SJSA1 (cell line): ENCODE measurements at regions not wholly inside any gene's neighbourhood (a gene's known extent, or its start where the extent isn't known, plus 50 kb on each side); places are given as distances from the start of the nearest gene placed in this dataset.

Source experiments
- DNase-seq, 2 experiments: peaks; one replicate each; pipeline ENCODE4 v3.0.0-alpha.2; 2015 to 2020; ENCODE audit warnings: low spot score in 2 of 2, low read depth in 1 of 2
- H3K27ac ChIP-seq: fragments of 250-450 bp; sonication (Bioruptor Pico); 2 replicates; pipeline ENCODE4 v1.5.1; 2020; ENCODE audit warnings: mild to moderate bottlenecking, moderate library complexity
- H3K27me3 ChIP-seq: fragments of 250-450 bp; sonication (Bioruptor Pico); replicated peaks from 2 replicates; pipeline ENCODE4 v1.5.1; 2020; ENCODE audit warnings: mild to moderate bottlenecking, moderate library complexity
- H3K36me3 ChIP-seq: fragments of 250-450 bp; sonication (Bioruptor Pico); 2 replicates; pipeline ENCODE4 v1.5.1; 2020; ENCODE audit warnings: mild to moderate bottlenecking
- H3K4me1 ChIP-seq: fragments of 250-450 bp; sonication (Bioruptor Pico); replicated peaks from 2 replicates; pipeline ENCODE4 v1.6.1; 2021; ENCODE audit warnings: mild to moderate bottlenecking
- H3K4me3 ChIP-seq: fragments of 250-450 bp; sonication (Bioruptor Pico); 2 replicates; pipeline ENCODE4 v1.5.1; 2020; ENCODE audit warnings: mild to moderate bottlenecking
- H3K9me3 ChIP-seq: fragments of 250-450 bp; sonication (Bioruptor Pico); replicated peaks from 2 replicates; pipeline ENCODE4 v1.5.1; 2020; ENCODE audit warnings: mild to moderate bottlenecking

DNA sequence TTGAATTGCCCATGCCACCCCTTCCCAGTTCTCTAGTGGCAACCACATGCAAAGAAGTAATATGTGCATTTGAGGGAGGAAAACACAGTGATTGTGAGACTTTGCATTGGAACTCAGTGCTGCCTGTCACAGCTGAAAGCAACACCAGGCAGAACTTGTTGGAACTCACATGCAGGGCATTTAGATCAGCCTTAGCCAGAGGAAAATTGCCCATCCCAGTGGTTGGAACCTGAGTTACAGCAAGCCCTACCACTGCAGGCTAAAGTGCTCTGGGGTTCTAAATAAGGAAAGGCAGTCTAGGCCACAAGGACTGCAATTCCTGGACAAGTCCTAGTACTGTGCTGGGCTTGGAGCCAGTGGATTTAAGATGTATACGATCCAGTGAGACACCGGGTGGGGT, 245.3 kb upstream of the UFL1 start:
- no peaks in the 10 kb centered on the region for H3K27me3 ChIP-seq
- H3K36me3 ChIP-seq = no peaks in the 10 kb centered on the region
- no peak overlapping the region for H3K4me3 ChIP-seq
- DNase-seq = no peak
- H3K9me3 ChIP-seq = no peaks in the 10 kb centered on the region
- no peak overlapping the region for H3K27ac ChIP-seq
- no peaks in the 10 kb centered on the region for H3K4me1 ChIP-seq

DNA sequence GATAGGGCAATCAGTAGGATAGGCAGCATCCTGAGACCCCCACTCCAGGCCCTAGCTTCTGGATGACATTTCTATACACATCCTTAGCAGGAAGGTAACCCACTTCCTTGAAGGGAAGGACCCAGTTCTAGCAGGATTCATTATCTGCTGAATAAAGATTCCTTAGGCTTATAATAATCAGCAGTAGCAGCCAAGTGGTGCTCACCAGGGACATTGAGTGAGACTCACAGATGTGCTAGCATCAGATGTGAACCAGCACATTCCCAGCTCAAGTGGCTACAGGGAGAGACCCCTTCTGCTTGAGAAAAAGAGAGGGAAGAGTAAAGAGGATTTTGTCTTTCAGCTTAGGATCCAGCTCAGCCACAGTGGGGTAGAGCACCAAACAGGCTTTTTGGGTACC, 244.8 kb upstream of the UFL1 start:
- no peak for DNase-seq
- H3K36me3 ChIP-seq = no peaks in the 10 kb centered on the region
- no peaks in the 10 kb centered on the region for H3K27me3 ChIP-seq
- no peaks in the 10 kb centered on the region for H3K9me3 ChIP-seq
- H3K27ac ChIP-seq = no peak overlapping the region
- H3K4me1 ChIP-seq = no peaks in the 10 kb centered on the region
- H3K4me3 ChIP-seq = no peak overlapping the region

DNA sequence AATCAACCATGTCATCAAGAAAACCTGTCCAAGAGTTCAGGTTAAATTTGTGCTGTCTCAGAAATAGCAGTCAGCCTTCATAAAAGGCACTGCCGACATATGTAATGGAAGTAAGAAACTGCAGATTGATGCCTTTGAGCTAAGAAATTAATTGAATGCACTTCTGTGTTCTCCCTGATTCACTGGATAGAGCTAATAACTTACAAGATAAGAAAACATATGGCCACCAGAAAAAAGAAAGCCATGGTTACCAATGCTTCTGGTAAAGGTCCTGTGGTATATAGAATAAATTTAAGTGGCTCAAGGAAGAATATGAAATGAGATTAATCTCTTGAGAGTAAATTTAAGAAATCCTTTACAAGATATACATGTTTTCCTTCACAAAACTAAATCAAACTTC, 242.5 kb upstream of the UFL1 start:
- Histone ChIP-seq H3K4me1 (no peaks in the 10 kb centered on the region), H3K4me3 (no peak overlapping the region), H3K27me3 (no peaks in the 10 kb centered on the region), H3K27ac (no peak overlapping the region), H3K36me3 (no peaks in the 10 kb centered on the region), H3K9me3 (no peaks in the 10 kb centered on the region)
- no peak for DNase-seq

DNA sequence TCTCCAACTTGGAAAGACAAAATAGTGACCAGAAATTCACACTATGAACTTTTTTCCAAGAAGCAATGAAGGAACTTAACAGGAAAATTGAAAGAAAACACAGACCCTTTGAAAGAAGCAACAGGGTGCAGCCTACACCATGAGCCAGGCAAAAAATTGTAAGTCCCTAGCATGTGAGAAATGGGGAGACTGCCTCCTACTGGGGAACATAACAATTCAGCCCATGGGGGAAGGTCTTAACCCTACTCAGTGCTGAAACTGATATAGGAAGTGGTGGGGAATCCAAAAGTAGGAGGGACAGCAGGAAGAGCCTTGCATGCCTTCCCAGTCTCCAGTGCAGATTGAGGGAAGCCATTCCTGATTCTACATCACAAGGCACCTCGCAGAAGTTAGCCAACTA, 235.1 kb upstream of the UFL1 start:
- Histone ChIP-seq H3K27ac (no peak overlapping the region), H3K36me3 (no peaks in the 10 kb centered on the region), H3K27me3 (no peaks in the 10 kb centered on the region), H3K4me1 (no peaks in the 10 kb centered on the region), H3K4me3 (no peak overlapping the region), H3K9me3 (no peaks in the 10 kb centered on the region)
- no peak for DNase-seq

DNA sequence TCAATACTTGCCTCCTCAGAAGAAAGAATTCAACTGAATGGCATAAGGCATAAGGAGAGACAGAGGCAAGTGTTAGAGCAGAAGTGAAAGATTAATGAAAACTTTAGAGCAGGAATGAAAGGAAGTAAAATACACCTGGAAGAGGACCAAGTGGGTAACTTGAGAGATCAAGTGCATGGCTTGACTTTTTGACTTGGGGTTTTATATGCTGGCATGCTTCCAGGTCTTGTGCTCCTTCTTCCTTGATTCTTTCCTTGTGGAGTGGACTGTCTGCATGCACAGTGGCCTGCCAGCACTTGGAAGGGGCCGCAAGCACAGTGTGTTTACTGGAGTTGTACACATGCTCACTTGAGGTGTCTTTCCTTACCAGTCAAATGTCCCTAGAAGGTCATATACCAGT, 222.1 kb upstream of the UFL1 start:
- H3K27ac ChIP-seq = no peak overlapping the region
- no peaks in the 10 kb centered on the region; the same call in 1 of the 2 replicates for H3K27me3 ChIP-seq
- H3K9me3 ChIP-seq = no peaks in the 10 kb centered on the region
- no peaks in the 10 kb centered on the region for H3K36me3 ChIP-seq
- no peaks in the 10 kb centered on the region for H3K4me1 ChIP-seq
- H3K4me3 ChIP-seq = no peak overlapping the region
- no peak for DNase-seq

DNA sequence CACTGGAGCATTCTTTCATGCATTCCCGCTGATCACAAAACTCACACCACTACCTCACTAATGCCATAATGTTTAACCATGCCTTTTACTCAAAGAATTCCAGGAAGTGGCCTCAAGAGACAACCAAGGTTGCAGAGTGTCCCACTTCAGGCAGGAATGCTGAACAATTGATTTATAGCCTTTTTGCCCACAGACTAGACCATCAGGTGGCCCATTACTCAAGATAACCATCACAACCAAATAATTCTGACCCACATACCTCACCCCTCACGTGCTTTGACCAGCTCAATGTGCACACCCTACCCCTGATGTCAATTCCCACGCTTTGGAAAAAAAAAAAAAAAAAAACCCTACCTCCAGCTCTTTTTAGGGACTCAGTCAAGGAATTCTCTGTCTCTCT, 220.6 kb upstream of the UFL1 start:
- Histone ChIP-seq H3K4me1 (no peaks in the 10 kb centered on the region), H3K36me3 (no peaks in the 10 kb centered on the region), H3K4me3 (no peak overlapping the region), H3K27ac (no peak overlapping the region), H3K9me3 (no peaks in the 10 kb centered on the region), H3K27me3 (no peaks in the 10 kb centered on the region; the same call in 1 of the 2 replicates)
- DNase-seq = no peak

DNA sequence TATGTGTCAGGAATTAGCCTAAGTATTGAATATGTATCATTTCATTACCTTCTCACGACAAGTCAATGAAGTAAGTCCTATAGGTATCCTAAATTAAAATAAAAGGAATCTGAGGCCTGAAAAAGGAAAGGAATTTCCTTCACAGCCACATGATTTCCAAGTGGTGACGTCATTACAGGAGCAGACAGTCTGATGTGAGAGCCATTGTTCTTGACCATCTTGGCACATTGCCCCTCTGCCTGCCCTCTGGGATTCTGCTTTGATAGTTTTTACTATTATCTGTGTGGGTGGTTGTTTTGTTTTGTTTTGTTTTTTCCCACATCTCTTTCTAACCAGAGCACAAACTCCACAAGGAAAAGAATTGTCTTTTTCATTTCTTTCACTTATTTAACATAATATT, 219.8 kb upstream of the UFL1 start:
- Histone ChIP-seq H3K4me3 (no peak overlapping the region), H3K27ac (no peak overlapping the region), H3K36me3 (no peaks in the 10 kb centered on the region), H3K4me1 (no peaks in the 10 kb centered on the region), H3K27me3 (no peaks in the 10 kb centered on the region; the same call in 1 of the 2 replicates), H3K9me3 (no peaks in the 10 kb centered on the region)
- peak in 1 of 2 experiments; percentile 12 for DNase-seq

DNA sequence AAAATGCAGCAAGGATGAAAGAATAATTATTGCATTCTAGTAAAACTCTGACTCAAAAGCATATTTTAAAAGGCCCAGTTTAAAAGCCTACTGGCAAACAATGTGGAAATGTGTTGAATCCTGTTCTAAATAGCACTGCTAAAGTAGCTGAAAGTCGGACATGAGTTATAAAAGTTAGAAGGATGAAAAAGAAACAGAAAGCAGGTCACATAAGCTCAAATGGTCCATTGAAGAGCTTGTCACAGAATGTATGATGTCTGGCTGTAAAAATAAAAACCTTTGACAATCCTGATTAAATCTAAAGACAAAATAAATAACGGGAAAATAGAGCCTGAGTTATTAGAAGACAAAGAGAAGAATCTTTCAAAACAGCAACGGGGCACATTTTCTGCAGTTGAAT, 218.6 kb upstream of the UFL1 start:
- no peaks in the 10 kb centered on the region for H3K9me3 ChIP-seq
- H3K27me3 ChIP-seq = no peaks in the 10 kb centered on the region
- no peak overlapping the region for H3K27ac ChIP-seq
- H3K36me3 ChIP-seq = no peaks in the 10 kb centered on the region
- no peak overlapping the region for H3K4me3 ChIP-seq
- DNase-seq = no peak
- no peaks in the 10 kb centered on the region for H3K4me1 ChIP-seq

DNA sequence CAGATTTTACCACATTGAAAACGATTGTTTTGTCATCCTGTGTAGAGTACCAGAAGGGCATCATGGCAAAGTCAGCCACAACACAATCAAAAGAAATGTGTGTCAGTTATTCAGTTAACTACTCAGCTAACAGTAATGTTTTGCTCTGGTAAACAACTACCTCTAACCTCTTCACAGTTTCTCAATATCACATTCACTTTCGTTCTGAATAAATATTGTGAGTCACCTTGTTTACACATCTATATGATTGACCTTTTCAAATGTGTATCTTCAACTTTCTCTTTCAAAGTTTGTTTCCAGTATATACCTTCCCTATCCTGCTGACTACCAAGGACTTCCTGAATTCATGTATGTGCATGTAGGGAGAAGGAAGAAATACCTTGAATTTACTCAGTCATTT, 216.6 kb upstream of the UFL1 start:
- H3K36me3 ChIP-seq = no peaks in the 10 kb centered on the region
- no peaks in the 10 kb centered on the region for H3K4me1 ChIP-seq
- DNase-seq = no peak

DNA sequence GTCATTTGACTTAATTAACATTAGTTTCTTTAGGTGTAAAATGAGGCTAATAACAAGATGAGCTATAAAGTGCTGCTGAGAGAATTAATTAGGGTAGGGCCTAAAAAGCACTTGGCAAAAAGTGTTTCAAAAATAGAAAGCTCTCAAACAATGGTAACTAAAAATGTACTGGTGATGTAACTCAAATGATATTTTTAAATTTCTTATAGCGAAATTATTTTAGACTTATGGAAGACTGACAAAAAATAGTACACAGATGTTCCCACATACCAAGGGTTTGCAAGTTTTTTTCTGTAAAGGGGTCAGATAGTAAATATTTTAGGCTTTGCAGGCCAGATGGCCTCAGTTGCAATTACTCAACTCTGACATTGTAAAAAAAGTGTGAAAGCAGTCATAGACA, 190.7 kb upstream of the UFL1 start:
- Histone ChIP-seq H3K36me3 (no peaks in the 10 kb centered on the region), H3K27ac (no peak overlapping the region), H3K9me3 (no peaks in the 10 kb centered on the region; the same call in 1 of the 2 replicates), H3K27me3 (no peaks in the 10 kb centered on the region), H3K4me3 (no peak overlapping the region), H3K4me1 (no peaks in the 10 kb centered on the region)
- DNase-seq = no peak

More for the DNA sequence above, 216.6 kb upstream of the UFL1 start:
- H3K27ac ChIP-seq = no peak overlapping the region
- no peaks in the 10 kb centered on the region for H3K27me3 ChIP-seq
- H3K9me3 ChIP-seq = no peaks in the 10 kb centered on the region
- H3K4me3 ChIP-seq = no peak overlapping the region

DNA sequence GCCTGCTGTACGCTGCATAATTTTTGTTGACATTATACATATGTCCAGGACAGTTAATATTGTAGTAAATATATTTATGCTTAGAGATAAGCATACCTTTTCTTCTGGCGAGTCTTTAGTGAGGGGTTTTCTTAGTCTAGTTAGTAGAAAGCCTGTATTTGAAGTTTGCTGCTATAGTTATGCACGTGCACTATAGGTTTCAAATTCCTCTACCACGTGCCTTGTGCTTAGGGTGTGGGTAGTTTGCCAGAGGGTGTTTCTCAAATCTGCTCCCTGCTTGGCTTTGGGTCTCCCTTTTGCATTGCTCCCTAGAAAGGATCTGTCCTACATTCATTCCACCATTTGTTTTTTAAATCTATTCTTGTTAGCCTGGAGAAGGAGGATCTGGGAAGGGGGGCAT, 181.4 kb upstream of the UFL1 start:
- H3K4me1 ChIP-seq = no peaks in the 10 kb centered on the region
- H3K27ac ChIP-seq = no peak overlapping the region
- no peak overlapping the region for H3K4me3 ChIP-seq
- no peak for DNase-seq
- no peaks in the 10 kb centered on the region for H3K9me3 ChIP-seq
- H3K36me3 ChIP-seq = no peaks in the 10 kb centered on the region
- H3K27me3 ChIP-seq = no peaks in the 10 kb centered on the region

DNA sequence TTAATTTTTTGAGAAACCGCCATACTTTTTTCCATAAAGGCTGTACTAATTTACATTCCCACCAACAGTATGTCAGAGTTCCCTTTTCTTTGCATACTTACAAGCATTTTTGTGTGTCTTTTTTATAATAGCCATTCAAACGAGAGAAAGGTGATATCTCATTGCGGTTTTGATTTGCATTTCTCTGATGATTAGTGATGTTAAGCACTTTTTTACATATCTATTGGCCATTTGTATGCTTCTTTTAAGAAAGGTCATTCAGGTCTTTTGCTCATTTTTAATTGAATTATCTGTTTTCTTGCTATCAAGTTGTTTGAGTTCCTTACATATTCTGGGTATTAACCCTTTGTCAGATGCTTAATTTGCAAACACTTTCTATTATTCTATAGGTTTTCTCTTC, 176.1 kb upstream of the UFL1 start:
- H3K36me3 ChIP-seq = no peaks in the 10 kb centered on the region
- DNase-seq = no peak
- no peaks in the 10 kb centered on the region for H3K9me3 ChIP-seq
- no peak overlapping the region for H3K27ac ChIP-seq
- no peaks in the 10 kb centered on the region for H3K4me1 ChIP-seq
- H3K4me3 ChIP-seq = no peak overlapping the region
- no peaks in the 10 kb centered on the region for H3K27me3 ChIP-seq

DNA sequence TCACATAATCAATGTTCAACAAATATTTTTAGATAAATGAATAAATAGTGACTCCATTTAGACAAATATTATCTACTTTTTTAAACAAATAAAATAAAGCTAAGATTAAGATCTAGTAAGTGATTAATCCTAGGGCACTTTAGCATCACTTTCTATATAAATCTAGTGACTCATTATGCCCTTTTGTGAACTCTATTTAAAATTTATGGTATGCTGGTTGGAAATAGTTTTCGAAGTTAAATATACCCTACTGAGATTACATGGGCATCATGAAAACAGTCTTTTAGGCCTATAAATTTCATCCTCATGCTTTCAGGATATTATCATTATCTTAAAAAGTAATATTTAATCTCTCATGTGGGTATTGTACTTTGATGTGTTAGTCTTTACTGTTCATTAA, 140.4 kb upstream of the UFL1 start:
- no peak for DNase-seq
- Histone ChIP-seq H3K4me3 (no peak overlapping the region), H3K27ac (no peak overlapping the region)

DNA sequence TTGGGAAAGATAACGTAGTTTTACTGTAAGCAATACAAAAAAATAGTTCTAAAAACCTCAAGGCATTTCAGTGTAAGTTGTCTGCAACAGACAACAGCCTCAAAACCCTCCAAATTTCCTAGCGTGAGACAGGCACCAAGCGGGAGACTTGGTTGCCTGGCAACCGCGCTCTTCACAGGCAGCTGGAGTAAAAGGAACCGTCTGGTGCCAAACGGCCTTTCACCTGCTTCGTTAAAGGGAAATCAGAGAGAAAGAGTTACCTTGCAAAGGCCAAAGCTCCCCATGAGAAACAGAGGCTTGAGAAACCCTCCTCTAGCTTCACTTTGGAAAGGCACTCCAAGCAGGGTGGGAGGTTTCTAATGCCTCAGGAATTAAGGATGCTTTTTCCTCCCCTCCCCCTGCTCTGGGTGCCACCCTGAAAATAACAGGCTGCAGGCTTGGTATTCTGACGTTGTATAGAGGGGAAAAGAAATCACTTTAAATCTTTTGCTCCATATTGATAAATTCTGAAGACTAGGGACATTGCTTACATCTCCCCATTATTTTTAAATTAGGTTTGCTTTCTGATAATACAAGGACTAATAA, 129.7 kb upstream of the UFL1 start:
- no peak for DNase-seq
- Histone ChIP-seq H3K4me3 (no peak overlapping the region), H3K27me3 (no peaks in the 10 kb centered on the region), H3K27ac (no peak overlapping the region), H3K4me1 (no peaks in the 10 kb centered on the region), H3K36me3 (no peaks in the 10 kb centered on the region), H3K9me3 (no peaks in the 10 kb centered on the region)

More for the DNA sequence above, 140.4 kb upstream of the UFL1 start:
- H3K36me3 ChIP-seq = no peaks in the 10 kb centered on the region
- H3K27me3 ChIP-seq = no peaks in the 10 kb centered on the region
- H3K4me1 ChIP-seq = no peaks in the 10 kb centered on the region
- no peaks in the 10 kb centered on the region for H3K9me3 ChIP-seq

DNA sequence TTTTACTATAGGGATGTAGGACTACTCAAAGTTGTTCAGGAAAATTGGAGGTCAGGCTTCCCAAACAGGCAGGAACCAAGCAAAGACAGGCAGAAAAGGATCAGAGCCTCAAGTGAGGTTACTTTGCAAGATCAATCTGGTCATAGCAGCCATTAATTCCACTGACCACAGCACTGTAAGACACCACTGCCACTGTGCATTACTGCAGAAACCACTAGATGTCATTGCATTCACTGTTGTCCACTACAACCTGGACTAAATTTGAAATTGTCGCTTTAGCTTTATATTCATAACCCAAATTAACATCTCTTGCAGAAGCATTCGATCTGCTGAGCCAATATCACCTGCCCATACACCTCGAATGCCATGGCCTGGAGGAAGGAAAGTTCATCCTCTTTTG, 126.9 kb upstream of the UFL1 start:
- no peak overlapping the region for H3K27ac ChIP-seq
- H3K4me3 ChIP-seq = no peak overlapping the region
- DNase-seq = no peak
- H3K27me3 ChIP-seq = no peaks in the 10 kb centered on the region
- H3K36me3 ChIP-seq = no peaks in the 10 kb centered on the region
- no peaks in the 10 kb centered on the region for H3K9me3 ChIP-seq
- no peaks in the 10 kb centered on the region for H3K4me1 ChIP-seq
